Fibroblast of villous mesenchyme (primary cell): ENCODE measurements at regions not wholly inside any gene's neighbourhood (a gene's known extent, or its start where the extent isn't known, plus 50 kb on each side); places are given as distances from the start of the nearest gene placed in this dataset.
"Not testable (repeated sequence)": the region's sequence is repeated elsewhere in the genome, so short reads cannot be mapped to it uniquely, and the experiment has no call there.

ENCODE experiments used
- DNase-seq: peaks from one replicate; pipeline ENCODE4 v3.0.0-alpha.2; 2010; ENCODE audit warnings: low read depth
- H3K4me3 ChIP-seq: 2 replicates; pipeline ENCODE4 v1.5.1; 2011; ENCODE audit warnings: low read depth, mild to moderate bottlenecking, low read length
- TF ChIP-seq, protein P1 (sequence below): IDR thresholded peaks from 2 replicates; pipeline ENCODE4 v1.5.1; 2012; ENCODE audit warnings: low read depth, mild to moderate bottlenecking, low read length; ENCODE audit not compliant: insufficient read depth

DNA sequence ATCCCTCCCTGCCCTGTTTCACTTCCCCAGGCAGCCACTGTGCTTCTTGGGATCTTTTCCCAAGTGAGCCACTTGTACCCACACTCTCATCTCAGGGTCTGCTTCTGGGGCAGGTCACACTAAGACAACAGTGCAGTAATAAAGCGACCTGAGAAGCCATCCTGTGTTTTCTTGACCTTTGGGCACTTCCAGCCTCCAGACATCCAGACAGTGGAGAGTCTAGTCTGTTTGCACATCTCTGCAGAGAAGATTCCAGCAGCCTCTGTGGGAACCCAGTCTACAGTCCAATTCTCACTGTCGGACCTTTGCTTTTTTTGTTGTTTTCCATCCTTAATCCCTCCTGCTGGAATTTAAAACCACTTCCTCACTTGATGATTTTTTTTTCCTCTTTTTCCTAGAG, 50.3 kb upstream of the ATP6AP2 start:
- TF ChIP-seq, protein P1, sequence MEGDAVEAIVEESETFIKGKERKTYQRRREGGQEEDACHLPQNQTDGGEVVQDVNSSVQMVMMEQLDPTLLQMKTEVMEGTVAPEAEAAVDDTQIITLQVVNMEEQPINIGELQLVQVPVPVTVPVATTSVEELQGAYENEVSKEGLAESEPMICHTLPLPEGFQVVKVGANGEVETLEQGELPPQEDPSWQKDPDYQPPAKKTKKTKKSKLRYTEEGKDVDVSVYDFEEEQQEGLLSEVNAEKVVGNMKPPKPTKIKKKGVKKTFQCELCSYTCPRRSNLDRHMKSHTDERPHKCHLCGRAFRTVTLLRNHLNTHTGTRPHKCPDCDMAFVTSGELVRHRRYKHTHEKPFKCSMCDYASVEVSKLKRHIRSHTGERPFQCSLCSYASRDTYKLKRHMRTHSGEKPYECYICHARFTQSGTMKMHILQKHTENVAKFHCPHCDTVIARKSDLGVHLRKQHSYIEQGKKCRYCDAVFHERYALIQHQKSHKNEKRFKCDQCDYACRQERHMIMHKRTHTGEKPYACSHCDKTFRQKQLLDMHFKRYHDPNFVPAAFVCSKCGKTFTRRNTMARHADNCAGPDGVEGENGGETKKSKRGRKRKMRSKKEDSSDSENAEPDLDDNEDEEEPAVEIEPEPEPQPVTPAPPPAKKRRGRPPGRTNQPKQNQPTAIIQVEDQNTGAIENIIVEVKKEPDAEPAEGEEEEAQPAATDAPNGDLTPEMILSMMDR = no peak
- no peak overlapping the region for H3K4me3 ChIP-seq
- peak; percentile 48 for DNase-seq

DNA sequence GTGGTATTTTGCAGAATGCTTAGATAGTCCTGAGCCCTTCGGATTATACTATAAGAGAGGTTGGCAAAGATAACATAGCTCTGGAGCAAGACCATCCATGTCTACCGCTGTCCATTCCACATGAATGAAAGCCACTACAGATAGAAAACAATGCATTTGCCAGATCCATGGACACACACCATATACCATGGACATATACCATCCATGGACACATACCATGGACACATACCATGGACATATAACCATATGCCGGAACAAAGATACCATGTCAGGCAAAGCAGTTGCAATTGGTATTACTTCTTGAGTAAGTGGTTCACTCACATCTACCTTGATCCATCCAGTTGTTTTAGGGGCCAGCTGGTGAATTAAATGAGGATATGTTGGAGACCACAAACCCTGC, 53.2 kb upstream of the ATP6AP2 start:
- no peak for DNase-seq
- H3K4me3 ChIP-seq = no peak overlapping the region
- TF ChIP-seq, protein P1 = no peak

DNA sequence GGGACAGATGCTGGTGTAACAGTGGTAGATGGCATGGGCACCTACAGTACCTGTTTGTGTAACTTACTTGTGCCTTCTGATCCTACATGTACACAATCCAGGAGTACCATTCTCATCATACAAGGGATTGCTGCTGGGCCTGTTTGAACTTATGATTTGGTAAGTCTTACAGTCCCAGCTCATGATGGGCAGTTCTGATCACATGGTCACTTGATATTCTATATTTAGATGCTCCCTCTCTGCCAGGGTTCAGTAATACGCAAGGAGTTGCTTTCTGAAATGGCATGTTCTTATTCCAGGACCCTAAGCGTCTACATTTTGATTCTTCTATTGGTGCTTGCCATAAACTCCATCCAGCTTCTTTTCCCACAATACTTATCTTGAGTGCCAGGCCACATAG, 54.4 kb upstream of the ATP6AP2 start:
- no peak overlapping the region for H3K4me3 ChIP-seq
- no peak for DNase-seq
- TF ChIP-seq, protein P1 = no peak

DNA sequence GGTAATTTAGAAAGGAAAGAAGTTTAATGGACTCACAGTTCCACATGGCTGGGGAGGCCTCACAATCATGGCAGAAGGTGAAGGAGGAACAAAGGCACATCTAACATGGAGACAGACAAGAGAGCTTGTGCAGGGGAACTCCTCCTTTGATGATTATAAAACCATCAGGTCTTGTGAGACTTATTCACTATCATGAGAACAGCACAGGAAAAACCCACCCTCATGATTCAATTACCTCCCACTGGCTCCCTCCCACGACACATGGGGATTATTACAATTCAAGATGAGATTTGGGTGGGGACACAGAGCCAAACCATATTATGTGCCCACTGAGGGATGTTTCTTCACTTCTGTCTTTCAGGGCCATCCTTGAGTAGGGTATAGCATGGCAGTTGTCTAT, 54.9 kb upstream of the ATP6AP2 start:
- not testable (repeated sequence) for DNase-seq, H3K4me3 ChIP-seq

DNA sequence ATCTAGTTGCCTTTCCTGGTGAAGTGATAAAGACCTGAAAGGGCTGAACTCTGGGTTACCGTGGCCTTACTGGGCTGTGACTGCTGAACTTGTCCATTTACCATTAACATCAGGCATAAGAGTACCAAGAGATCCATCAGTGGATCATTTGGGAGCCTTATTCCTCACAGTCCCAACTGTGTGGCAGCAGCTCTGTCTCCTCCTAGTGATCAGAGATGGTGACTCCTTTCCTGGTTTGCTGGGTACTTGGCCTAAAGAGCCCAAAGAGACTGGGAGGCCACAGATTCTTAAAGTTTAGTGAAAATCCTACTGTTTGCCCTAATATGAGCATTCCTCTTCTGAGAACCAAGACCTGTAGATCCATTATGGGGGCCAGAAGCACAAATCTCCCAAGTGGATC, 56.3 kb upstream of the ATP6AP2 start:
- TF ChIP-seq, protein P1 = no peak
- no peak overlapping the region for H3K4me3 ChIP-seq
- no peak for DNase-seq

DNA sequence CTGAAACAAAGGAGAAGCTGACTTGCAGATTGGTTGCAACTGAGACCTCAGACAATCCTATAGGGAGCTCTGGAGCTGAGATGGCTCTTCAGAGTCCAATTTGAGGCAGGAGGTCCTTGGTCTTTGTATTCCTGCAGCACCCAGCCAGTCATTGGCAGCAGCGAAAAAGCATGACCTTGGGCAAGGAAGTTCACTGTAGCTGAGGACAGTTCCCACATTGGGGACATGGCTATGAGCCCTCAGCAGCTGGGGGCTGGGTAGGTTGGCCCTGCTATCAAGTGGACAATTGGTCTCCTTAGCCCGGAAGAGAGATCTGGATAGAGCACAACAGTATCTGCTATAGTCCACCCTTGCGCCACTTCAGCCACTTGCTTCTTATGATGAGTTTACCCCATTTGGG, 56.9 kb upstream of the ATP6AP2 start:
- no peak overlapping the region for H3K4me3 ChIP-seq
- TF ChIP-seq, protein P1 = no peak
- DNase-seq = no peak

DNA sequence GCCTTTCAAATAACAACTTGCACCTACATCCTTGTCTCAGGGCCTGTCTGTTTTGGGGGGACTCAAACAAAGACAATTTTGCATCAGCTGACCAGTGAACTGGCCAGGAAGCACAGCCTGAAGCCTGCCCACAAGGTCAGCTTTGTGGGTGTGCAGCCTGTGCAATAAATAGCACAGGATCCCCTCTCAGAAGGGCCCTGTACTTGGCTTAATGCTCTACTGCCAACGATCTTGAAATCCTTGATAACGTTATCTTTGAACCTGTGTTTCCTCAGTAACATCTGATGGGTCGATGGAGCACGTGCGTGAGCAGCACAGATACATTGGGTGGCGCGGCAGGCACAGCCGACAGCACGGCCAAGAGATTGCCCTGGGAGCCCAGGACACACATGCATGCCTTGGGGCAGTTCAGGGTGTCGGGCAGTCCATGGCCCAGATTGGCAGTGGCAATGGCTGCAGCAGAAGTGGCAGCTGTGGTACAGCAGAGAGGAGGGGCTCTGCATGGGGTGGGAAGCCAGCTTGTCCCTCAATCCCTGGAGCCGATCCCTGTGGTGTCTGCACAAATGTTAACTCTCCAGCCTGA, 58.8 kb upstream of the ATP6AP2 start:
- no peak overlapping the region for H3K4me3 ChIP-seq
- TF ChIP-seq, protein P1 = no peak
- DNase-seq = no peak

DNA sequence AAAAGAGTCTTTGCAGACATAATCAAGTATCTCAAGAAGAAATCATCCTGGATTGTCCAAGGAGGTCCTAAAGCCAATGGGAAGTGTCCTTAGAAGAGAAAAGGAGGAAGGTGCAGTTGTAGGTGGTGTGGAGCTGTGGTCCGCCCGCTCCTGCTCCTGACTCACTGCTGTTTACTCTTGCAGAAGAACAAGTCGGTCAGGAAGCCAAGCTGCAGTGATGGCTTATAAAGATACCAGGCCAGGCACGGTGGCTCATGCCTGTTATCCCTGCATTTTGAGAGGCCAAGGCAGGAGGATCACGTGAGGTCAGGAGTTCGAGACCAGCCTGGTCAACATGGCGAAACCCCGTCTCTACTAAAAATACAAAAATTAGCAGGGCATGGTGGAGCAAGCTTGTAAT, 66.4 kb upstream of the ATP6AP2 start:
- H3K4me3 ChIP-seq = no peak overlapping the region
- DNase-seq = no peak
- TF ChIP-seq, protein P1 = no peak
